B cell (primary cell): ENCODE measurements at regions not wholly inside any gene's neighbourhood (a gene's known extent, or its start where the extent isn't known, plus 50 kb on each side); places are given as distances from the start of the nearest gene placed in this dataset.

ENCODE experiments used
- EZH2 ChIP-seq: IDR thresholded peaks from 2 replicates; pipeline ENCODE4 v1.6.1; 2012; ENCODE audit warnings: borderline replicate concordance, low read depth, mild to moderate bottlenecking, moderate library complexity, low read length; ENCODE audit not compliant: insufficient read depth, poor library complexity, severe bottlenecking
- TF ChIP-seq, protein P1 (sequence below): fragments of 200-600 bp; IDR thresholded peaks from one replicate; pipeline ENCODE4 v1.8.0; 2022; ENCODE audit warnings: antibody characterized with exemption, mild to moderate bottlenecking

DNA sequence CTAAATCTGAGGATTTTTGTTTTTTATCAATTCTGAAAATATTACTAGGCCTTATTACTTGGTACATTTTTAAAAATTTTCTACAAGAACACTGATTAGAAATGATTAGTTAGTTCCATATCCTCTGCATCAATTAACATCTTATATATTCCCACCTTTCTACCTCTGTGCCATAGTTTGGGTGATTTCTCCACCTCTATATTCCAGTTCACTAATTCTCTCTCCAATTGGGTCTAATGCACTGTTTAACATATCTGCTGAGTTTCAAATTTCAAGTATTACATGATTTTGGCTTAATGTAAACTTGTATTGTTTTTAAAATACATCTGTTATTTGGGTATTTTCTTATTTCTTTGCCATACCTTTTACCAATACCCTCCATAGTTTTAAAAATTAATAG lies 705.7 kb upstream of the SALL3 start:
- TF ChIP-seq, protein P1, sequence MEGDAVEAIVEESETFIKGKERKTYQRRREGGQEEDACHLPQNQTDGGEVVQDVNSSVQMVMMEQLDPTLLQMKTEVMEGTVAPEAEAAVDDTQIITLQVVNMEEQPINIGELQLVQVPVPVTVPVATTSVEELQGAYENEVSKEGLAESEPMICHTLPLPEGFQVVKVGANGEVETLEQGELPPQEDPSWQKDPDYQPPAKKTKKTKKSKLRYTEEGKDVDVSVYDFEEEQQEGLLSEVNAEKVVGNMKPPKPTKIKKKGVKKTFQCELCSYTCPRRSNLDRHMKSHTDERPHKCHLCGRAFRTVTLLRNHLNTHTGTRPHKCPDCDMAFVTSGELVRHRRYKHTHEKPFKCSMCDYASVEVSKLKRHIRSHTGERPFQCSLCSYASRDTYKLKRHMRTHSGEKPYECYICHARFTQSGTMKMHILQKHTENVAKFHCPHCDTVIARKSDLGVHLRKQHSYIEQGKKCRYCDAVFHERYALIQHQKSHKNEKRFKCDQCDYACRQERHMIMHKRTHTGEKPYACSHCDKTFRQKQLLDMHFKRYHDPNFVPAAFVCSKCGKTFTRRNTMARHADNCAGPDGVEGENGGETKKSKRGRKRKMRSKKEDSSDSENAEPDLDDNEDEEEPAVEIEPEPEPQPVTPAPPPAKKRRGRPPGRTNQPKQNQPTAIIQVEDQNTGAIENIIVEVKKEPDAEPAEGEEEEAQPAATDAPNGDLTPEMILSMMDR = no peak
- TF ChIP-seq EZH2 = no peak
